SK-N-SH treated with all-trans-retinoic acid at 6 μM for 48 hours (cell line): ENCODE measurements at regions not wholly inside any gene's neighbourhood (a gene's known extent, or its start where the extent isn't known, plus 50 kb on each side); places are given as distances from the start of the nearest gene placed in this dataset.

Experiments used
- CSDC2 ChIP-seq: fragments of 250-450 bp; sonication (Bioruptor Pico); IDR thresholded peaks from 2 replicates; pipeline ENCODE4 v1.5.0; 2020; ENCODE audit warnings: mild to moderate bottlenecking, moderate library complexity
- ZFP3 ChIP-seq: fragments of 250-450 bp; sonication (Bioruptor Pico); IDR thresholded peaks from 2 replicates; pipeline ENCODE4 v1.5.0; 2020; ENCODE audit warnings: mild to moderate bottlenecking, moderate library complexity

DNA sequence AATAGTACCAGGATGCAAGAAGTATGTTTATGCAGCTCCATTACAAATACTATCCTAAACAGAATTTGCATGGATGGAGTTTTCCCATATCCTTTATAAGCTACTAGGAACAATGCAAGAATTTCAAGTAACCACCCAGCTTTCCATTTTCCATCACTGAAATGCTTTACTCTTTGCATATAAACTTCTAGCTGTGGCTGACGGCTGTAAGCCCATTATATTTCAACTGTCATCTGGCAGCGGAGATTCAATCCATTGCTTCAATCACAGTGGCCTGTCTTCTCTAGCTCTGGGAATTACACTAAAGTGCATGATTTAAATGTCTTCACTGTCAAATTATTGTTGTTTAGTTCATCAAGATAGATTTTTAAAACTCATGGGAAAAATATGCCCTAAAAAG lies 64.2 kb upstream of the PAM start:
- TF ChIP-seq ZFP3 (no peak), CSDC2 (CRISPR knock-in tag) (no peak)
